ENCODE measurements at regions not wholly inside any gene's neighbourhood (a gene's known extent, or its start where the extent isn't known, plus 50 kb on each side); places are given as distances from the start of the nearest gene placed in this dataset.

GRCh38 chr11:82465481-82465880, 268.2 kb downstream of the FAM181B start:
- H3K36me3 ChIP-seq (ENCODE audit: low read depth, missing control alignments): no peaks in the 10 kb centered on the region
- no peaks in the 10 kb centered on the region for H3K4me1 ChIP-seq
- no peaks in the 10 kb centered on the region for H3K9me3 ChIP-seq
- TF ChIP-seq POLR2A (IDR thresholded peaks at IDR 0.05): no peak
- TF ChIP-seq, protein P1, sequence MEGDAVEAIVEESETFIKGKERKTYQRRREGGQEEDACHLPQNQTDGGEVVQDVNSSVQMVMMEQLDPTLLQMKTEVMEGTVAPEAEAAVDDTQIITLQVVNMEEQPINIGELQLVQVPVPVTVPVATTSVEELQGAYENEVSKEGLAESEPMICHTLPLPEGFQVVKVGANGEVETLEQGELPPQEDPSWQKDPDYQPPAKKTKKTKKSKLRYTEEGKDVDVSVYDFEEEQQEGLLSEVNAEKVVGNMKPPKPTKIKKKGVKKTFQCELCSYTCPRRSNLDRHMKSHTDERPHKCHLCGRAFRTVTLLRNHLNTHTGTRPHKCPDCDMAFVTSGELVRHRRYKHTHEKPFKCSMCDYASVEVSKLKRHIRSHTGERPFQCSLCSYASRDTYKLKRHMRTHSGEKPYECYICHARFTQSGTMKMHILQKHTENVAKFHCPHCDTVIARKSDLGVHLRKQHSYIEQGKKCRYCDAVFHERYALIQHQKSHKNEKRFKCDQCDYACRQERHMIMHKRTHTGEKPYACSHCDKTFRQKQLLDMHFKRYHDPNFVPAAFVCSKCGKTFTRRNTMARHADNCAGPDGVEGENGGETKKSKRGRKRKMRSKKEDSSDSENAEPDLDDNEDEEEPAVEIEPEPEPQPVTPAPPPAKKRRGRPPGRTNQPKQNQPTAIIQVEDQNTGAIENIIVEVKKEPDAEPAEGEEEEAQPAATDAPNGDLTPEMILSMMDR (IDR thresholded peaks at IDR 0.05): no peak
- 81 to 88% methylated on average over 2 of the region's 2 CpGs for WGBS, 2 donors
- no peak overlapping the region for H3K4me3 ChIP-seq
- DNase-seq: no peak
- H3K27ac ChIP-seq: no peak overlapping the region
- intact Hi-C loops (cut with DNase I; ENCODE audit: low total_unique reads): no loop called here
- no peaks in the 10 kb centered on the region for H3K27me3 ChIP-seq

DNA sequence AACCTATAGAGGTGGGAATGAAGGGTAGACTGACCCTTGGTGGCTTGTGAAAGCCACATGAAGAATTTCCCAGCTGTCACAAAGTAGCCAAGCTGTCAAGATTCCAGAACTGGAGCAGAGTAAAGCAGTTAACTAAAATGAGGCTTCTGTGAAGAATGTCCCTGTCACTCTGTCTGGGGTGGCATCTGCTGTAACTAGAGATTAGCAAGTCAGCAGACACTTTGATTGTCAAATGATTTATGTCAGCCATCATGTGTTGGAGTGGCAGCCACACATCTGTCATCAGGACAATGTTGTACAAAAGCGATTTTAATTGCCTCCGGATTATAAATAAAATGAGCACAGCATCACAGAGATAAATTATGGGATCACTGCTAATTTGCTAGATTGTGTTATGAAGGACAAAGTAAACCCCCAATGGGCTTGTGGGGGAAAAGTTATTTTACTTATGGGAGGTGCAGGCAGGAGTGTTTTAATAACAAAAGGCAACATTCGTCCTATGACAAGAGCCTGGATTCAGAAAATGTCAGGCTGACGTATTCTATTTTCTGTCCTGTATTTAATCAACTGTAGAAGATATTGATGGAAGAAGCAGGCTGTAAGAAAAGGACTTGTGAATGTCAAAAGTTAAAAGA, 270.9 kb downstream of the FAM181B start:
- Histone ChIP-seq H3K9me3 (no peaks in the 10 kb centered on the region), H3K36me3 (ENCODE audit: low read depth, missing control alignments) (no peaks in the 10 kb centered on the region), H3K4me1 (no peaks in the 10 kb centered on the region), H3K27ac (no peak overlapping the region), H3K4me3 (no peak overlapping the region), H3K27me3 (no peaks in the 10 kb centered on the region)
- intact Hi-C loops (cut with DNase I; ENCODE audit: low total_unique reads): no loop called here
- TF ChIP-seq, protein P1 (IDR thresholded peaks at IDR 0.05): no peak
- no peak for TF ChIP-seq POLR2A (IDR thresholded peaks at IDR 0.05)
- DNase-seq: no peak
- WGBS, 2 donors: 78 to 81% methylated on average over 4 of the region's 4 CpGs

GRCh38 chr11:82458761-82459160, 274.9 kb downstream of the FAM181B start:
- Histone ChIP-seq H3K36me3 (ENCODE audit: low read depth, missing control alignments) (no peaks in the 10 kb centered on the region), H3K4me1 (no peaks in the 10 kb centered on the region), H3K4me3 (no peak overlapping the region), H3K27ac (no peak overlapping the region), H3K9me3 (no peaks in the 10 kb centered on the region), H3K27me3 (no peaks in the 10 kb centered on the region)
- WGBS, 2 donors: 37 to 62% methylated on average over 4 of the region's 4 CpGs
- no peak for TF ChIP-seq POLR2A (IDR thresholded peaks at IDR 0.05)
- TF ChIP-seq, protein P1 (IDR thresholded peaks at IDR 0.05): no peak
- DNase-seq: no peak
- intact Hi-C loops (cut with DNase I; ENCODE audit: low total_unique reads): no loop called here

DNA sequence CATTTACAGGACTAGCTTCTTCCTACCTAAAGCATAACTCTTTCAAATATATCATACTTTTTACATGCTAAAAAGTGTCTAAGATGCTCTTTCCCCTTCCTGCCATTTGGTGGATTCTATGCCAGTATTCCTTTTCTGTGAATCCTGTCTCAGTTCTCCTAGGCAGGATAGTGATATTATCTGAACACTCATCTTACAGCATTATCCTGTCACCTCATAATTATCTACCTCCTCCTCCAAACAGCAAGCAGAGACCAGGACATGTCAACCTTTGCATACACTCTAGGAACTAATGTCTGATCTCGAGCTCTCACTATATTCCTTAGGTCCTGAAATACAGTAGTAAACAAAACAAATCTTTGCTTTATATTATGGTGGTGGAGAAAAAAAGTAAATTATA, 275.5 kb downstream of the FAM181B start:
- TF ChIP-seq POLR2A (IDR thresholded peaks at IDR 0.05): no peak
- TF ChIP-seq, protein P1 (IDR thresholded peaks at IDR 0.05): no peak
- no peak overlapping the region for H3K4me3 ChIP-seq
- H3K27ac ChIP-seq: no peak overlapping the region
- H3K36me3 ChIP-seq (ENCODE audit: low read depth, missing control alignments): no peaks in the 10 kb centered on the region
- intact Hi-C loops (cut with DNase I; ENCODE audit: low total_unique reads): no loop called here
- no peaks in the 10 kb centered on the region for H3K9me3 ChIP-seq
- no peaks in the 10 kb centered on the region for H3K4me1 ChIP-seq
- 83 to 88% methylated on average over 1 of the region's 1 CpG for WGBS, 2 donors
- H3K27me3 ChIP-seq: no peaks in the 10 kb centered on the region
- no peak for DNase-seq

DNA sequence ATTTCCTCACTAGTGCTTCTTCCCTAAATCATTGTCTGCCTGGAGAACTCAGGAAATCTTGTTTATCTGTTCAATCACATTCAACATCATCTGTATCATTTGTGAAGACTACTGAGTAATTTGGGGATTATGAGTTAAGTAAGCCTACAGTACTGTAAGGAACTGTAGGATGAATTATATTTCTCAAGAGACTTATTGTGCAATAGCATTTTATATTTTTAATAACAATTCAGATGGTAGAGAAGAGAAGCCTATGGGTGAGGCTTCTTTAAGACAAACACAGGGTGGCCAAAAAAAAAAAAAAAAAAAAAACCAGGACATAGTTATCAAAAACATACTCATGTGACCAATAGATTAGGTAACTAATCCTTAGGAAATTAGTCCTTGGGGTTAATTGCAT, 282.7 kb downstream of the FAM181B start:
- Histone ChIP-seq H3K36me3 (ENCODE audit: low read depth, missing control alignments) (no peaks in the 10 kb centered on the region), H3K4me1 (no peaks in the 10 kb centered on the region), H3K4me3 (no peak overlapping the region), H3K9me3 (no peaks in the 10 kb centered on the region), H3K27ac (no peak overlapping the region), H3K27me3 (no peaks in the 10 kb centered on the region)
- TF ChIP-seq, protein P1 (IDR thresholded peaks at IDR 0.05): no peak
- no peak for TF ChIP-seq POLR2A (IDR thresholded peaks at IDR 0.05)
- intact Hi-C loops (cut with DNase I; ENCODE audit: low total_unique reads): no loop called here
- DNase-seq: no peak
